Omental fat pad (tissue), 3 donors: ENCODE measurements at regions not wholly inside any gene's neighbourhood (a gene's known extent, or its start where the extent isn't known, plus 50 kb on each side); places are given as distances from the start of the nearest gene placed in this dataset.

Experiments used
- ATAC-seq: fragments of 150-250 bp; one replicate; pipeline ENCODE4 v1.9.1; 2016; ENCODE audit warnings: mild to moderate bottlenecking, moderate library complexity; ENCODE audit not compliant: low FRiP score
- DNase-seq: peaks from one replicate; pipeline ENCODE4 v3.0.0-alpha.2; 2019; ENCODE audit warnings: low spot score
- TF ChIP-seq, protein P1 (sequence below), 3 donors: fragments of 450-650 bp; IDR thresholded peaks; one replicate each; pipeline ENCODE4 v1.5.1; 2016 to 2017; ENCODE audit warnings: antibody characterized with exemption in 3 of 3, mild to moderate bottlenecking in 3 of 3, moderate library complexity in 2 of 3

DNA sequence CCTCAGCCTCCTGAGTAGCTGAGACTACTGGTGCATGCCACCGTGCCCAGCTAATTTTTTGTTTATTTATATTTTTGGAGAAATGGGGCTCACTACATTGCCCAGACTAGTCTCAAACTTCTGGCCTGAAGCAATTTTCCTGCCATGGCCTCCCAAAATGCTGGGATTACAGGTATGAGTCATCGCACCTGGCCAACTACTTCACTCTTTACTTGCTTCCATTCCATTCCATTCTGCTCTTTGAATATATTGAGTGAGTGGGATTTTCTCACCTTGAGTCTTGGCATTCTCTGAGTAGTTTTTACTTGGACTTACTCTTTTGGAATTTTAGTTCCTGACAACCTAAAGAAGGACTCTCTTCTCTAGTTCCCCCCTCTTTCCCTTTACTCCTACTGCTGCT lies 93.8 kb upstream of the UNC13C start:
- TF ChIP-seq, protein P1, sequence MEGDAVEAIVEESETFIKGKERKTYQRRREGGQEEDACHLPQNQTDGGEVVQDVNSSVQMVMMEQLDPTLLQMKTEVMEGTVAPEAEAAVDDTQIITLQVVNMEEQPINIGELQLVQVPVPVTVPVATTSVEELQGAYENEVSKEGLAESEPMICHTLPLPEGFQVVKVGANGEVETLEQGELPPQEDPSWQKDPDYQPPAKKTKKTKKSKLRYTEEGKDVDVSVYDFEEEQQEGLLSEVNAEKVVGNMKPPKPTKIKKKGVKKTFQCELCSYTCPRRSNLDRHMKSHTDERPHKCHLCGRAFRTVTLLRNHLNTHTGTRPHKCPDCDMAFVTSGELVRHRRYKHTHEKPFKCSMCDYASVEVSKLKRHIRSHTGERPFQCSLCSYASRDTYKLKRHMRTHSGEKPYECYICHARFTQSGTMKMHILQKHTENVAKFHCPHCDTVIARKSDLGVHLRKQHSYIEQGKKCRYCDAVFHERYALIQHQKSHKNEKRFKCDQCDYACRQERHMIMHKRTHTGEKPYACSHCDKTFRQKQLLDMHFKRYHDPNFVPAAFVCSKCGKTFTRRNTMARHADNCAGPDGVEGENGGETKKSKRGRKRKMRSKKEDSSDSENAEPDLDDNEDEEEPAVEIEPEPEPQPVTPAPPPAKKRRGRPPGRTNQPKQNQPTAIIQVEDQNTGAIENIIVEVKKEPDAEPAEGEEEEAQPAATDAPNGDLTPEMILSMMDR (IDR thresholded peaks at IDR 0.05) = no peak

DNA sequence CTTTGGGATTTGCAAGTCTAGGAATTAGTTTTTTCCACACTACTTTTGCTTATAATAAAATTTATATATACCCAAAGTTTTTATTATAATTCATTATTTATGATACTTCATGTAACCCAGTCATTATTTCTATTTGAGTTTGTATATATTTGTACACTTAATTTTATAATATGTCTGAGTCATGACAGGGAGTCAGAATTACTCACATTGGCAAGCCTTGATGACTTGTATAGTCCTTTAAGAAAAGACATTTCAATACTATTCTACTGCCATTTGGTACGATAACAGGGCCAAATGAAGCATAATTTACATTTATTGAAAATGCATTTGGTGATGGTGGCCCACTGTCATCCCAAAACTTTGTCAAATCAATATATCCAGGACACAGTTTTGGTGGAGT lies 95.9 kb upstream of the UNC13C start:
- TF ChIP-seq, protein P1 (IDR thresholded peaks at IDR 0.05) = no peak
- no peak for ATAC-seq

More for the DNA sequence above, 93.8 kb upstream of the UNC13C start:
- DNase-seq (no peak), ATAC-seq (no peak)

DNA sequence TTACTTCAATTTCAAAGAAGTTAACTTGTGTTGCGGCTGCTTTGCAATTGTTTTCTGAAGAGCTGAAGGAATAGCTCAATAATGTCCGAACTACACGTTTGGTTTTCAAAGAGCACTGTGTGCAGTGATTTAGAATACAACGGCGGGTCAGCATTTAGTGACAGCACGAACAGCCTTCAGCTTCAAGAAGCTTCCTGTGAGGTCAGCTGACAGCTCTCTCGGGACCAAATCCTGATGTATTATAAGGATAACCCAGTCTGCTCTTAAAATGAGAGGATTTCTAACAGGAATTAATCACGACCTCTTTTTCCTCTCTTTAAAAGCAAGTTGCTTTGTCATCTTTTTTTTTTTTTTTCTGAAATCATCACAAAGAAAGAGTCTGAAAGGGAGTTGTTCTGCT lies 97.9 kb upstream of the UNC13C start:
- DNase-seq = no peak

More for the DNA sequence above, 95.9 kb upstream of the UNC13C start:
- DNase-seq = no peak

DNA sequence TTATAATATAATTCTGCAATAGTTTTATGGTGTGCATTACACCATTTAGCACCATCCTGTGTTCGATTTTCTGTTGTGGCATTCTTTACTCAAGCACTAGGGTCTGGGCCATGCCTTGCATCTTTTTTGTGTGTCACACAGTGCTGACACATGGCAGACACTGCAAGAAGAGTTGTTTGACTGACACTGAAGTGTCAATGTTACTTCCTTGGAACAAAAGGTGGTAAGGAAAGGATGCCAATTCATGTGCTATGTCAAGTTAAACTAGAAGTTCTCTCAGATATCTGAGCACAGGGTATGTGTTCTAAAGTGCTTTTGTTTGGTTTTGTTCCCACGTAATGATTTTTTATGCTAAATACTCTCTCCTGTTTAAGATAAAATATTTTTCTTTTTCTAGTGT lies 102.5 kb upstream of the UNC13C start:
- no peak for ATAC-seq
- DNase-seq = no peak
- TF ChIP-seq, protein P1 (IDR thresholded peaks at IDR 0.05) = no peak

More for the DNA sequence above, 97.9 kb upstream of the UNC13C start:
- no peak for ATAC-seq
- TF ChIP-seq, protein P1 (IDR thresholded peaks at IDR 0.05) = no peak

DNA sequence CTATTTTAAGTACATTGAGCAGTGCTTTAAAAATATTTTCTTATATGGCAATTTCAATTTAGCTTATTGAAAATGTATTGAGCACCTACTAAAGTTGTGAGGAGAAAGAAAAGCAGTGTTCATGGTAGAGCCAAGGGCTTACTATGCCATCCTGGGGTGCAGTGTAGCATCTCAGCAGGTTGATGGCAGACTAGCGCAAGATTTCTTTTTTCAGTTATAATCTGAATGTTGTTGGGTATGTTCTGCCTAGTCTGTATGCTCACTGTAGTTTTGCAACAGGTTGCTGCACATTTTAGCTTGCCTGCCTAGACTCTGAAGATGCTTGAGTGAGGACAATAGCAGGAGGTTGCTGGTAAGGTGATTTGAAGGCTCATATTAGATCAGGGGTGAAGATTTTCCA lies 103.1 kb upstream of the UNC13C start:
- no peak for DNase-seq
- no peak for ATAC-seq
- TF ChIP-seq, protein P1 (IDR thresholded peaks at IDR 0.05) = no peak

DNA sequence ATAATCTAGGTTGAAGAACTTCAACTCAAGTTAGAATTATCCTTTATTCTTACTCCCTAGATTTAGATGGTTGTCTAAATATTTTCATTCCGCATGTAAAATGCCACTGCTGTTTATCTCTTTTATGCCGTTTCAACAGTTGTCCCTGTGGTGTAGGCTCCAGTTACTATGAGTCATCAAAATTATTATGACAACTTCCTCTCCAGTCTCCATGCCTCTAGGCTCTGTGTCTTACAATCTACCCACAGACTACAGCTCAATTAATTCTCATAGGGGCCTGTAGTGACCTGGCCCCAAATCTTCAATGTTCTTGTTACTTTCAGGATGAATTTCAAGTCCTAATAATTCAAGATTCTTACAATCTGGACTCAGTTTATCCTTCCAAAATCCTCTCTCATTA lies 105.8 kb upstream of the UNC13C start:
- DNase-seq (no peak), ATAC-seq (no peak)
- TF ChIP-seq, protein P1 (IDR thresholded peaks at IDR 0.05) = no peak

DNA sequence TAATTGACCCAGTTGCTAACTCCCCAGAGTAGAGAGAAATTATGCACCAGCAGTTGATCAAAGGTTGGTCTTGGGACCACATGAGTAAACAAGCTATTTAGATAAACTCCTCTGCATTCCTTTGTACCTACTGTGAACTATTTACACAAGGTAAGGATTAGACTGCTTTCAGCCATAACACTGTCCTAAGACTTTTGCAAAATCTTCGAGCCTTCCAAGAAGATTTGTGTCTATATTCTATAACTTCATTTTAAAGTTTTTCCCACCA lies 108.5 kb upstream of the UNC13C start:
- ATAC-seq (no peak), DNase-seq (no peak)
- TF ChIP-seq, protein P1 (IDR thresholded peaks at IDR 0.05) = no peak
